NCI-H2029 treated with DMSO at 0.1 percent for 48 hours (cell line): ENCODE measurements at regions not wholly inside any gene's neighbourhood (a gene's known extent, or its start where the extent isn't known, plus 50 kb on each side); places are given as distances from the start of the nearest gene placed in this dataset.
"Not testable (repeated sequence)": the region's sequence is repeated elsewhere in the genome, so short reads cannot be mapped to it uniquely, and the experiment has no call there.

Experiments used
- DNase-seq: peaks from one replicate; lab custom pipeline; 2025; lab: John Stamatoyannopoulos, UW

DNA sequence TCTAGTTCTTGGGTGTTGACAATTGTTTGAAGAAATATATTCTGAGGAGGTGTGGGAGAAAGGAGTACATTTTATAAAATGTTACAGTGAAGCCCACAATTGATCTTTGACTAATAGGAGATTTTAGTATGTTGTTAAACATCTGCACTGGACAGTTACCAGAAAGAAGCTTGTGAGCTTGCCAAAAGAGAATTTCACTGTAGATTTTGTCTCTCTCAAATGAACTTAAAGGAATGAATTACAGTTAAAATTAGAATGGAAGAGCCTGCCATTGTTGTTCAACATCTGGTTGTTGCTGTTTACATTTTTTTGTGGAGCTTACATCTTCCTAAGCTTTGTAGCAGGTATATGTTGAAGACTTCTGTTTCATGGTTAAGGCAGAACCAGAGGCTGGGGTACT lies 620.5 kb upstream of the CCDC179 start:
- no peak for DNase-seq

DNA sequence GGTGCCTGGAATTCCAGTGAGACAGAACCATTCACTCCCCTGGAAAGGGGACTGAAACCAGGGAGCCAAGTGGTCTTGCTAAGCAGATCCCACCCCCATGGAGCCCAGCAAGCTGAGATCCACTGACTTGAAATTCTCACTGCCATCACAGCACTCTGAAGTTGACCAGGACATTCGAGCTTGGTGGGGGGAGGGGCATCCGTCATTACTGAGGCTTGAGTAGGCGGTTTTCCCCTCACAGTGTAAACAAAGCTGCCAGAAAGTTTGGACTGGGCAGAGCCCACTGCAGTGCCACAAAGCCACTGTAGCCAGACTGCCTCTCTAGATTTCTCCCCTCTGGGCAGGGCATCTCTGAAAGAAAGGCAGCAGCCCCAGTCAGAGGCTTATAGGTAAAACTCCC lies 623.9 kb upstream of the CCDC179 start:
- DNase-seq = not testable (repeated sequence)

DNA sequence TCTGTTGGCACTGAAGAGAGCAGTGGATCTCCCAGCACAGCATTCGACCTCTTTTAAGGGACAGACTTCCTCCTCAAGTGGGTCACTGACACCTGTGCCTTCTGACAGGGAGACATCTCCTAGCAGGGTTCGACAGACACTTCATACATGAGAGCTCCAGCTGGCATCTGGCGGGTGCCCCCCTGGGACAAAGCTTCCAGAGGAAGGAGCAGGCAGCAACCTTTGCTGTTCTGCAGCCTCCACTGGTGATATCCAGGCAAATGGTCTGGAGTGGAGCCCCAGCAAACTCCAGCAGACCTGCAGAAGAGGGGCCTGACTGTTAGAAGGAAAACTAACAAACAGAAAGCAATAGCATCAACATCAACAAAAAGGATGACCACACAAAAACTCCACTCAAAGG lies 624.3 kb upstream of the CCDC179 start:
- DNase-seq = not testable (repeated sequence)

DNA sequence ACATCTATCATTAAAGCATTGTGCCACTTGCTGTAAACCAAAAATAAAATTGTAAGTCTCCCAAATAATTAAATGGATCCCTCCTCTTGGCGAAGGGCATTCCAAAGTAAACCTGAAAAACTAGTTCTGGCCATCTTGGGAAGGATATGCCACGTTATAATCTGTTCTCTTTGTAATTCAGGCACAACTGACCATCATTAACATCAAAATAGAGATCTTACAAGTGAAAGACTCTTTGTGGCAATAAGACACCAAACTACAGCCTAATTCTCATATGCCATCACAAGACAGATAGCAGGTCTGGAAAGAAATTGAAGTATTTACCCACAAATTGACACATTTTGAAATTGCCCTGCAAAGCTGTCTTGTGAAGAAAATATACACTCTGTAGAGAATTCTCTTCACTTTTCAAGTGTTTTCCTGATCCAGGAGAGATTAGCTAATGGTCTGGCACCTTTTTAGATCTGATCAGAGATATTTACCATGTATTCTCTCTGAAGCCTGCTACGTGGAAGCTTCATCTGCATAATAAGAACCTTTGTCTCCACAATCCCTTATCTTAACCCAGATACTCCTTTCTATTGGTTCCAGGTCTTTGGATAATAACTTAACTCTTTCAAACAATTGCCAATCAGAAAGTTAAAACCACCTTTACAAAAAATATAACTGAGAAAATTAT lies 630.4 kb upstream of the CCDC179 start:
- no peak for DNase-seq

DNA sequence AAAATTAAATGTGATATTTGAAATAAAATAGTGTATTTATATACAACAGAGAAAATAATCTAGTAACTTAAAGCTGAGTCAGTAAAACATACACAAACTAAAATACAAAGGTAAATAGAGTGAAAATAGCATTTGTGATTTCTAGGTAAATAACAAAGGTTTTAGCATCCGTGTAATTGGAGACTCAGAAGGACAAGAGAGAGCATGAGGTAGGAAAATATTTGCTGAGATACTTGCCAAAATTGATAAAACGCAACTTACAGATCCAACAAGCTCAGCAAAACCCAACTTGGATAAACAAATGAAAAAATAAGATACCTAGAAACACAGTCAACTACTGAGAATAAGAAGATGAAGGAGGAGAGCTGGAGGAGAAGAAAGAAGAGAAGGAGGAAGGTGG lies 634.7 kb upstream of the CCDC179 start:
- no peak for DNase-seq

DNA sequence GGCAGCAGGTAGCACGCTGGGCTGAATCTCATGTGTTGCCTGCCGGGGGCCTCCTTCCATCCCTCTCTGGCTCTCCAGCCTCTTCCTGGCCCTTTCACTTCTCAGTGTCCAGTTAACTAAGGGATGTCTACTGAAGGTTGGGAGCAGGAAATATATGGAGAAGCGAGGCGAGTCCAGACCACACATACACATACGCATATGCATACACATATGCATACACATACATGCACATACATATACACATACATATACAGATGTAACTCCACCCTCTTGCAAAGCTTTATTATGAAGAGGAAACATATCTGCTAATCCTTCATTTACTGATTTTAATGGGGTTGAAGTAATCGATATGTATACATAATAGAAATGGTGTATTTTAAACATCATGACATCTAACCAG lies 636.1 kb upstream of the CCDC179 start:
- no peak for DNase-seq

DNA sequence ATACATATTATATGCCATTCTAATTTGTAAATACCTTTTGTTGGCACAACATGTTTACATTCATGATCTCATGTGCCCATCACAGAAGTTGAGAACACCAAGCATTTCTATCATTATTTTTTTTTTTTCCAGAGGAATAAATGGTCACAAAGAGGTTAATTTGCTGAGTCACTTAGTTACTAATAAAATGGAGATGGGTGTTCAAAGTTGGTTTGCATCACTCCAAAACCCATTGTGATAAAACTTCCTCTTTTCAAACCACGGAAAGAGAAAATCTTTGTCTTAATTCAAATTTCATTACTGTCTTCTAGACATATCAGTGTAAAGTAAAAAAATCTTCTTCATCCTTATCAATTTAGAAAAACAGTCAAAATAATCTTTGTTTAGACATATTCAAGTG lies 636.8 kb upstream of the CCDC179 start:
- DNase-seq = no peak

DNA sequence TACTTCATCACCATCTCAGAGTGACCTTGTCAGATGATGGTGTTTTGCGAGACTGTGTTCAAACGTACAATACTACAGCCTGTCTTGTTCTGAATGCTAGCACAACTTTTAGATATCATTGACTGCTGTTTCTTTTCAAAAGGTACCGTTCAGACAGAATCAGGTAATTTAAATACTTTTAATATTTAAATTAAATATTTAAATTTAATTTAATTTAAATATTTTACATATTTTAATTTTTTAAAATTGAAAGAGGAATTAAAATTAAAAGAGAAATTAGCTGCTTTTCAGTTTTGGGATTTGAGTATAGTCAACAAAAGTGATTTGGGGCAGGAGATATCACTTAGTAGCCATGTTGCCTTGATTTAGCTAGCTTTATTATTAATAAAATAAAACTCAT lies 642.1 kb upstream of the CCDC179 start:
- no peak for DNase-seq

DNA sequence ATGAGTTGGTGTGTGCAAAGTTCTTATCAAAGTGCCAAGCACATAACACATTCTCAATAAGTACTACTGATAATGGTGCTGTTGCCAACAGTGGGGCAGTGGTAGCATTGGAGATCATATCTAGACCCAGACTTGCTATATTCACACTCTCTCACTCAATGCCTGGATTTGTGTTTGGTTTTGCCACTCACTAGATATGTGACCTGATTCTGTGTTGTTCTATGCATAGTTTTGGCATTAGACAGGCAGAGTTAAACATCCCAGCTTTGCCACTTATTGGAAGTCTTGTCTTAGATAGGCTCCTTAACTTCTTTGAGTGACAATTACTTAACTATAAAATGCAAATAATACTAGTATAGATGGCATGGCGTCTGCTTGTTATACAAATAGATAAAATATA lies 642.6 kb upstream of the CCDC179 start:
- no peak for DNase-seq

DNA sequence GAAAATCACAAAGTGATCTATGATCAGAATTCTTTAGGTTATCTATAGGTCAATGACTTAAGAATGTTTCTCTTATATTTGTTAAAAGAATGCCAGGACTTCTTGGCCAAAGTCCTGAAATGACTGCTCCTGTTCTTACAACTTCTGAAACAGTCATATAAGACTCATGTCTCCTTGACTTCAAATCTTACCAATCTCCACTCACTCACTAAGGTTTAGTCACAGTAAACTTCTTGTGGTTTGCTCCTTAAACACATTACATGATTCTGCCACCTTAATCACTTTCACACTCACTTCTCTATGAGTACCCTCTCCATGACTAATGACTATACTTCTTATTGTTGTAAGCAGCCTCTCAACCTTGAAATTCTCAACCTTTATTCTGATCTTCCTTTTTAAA lies 648.7 kb upstream of the CCDC179 start:
- DNase-seq = no peak

DNA sequence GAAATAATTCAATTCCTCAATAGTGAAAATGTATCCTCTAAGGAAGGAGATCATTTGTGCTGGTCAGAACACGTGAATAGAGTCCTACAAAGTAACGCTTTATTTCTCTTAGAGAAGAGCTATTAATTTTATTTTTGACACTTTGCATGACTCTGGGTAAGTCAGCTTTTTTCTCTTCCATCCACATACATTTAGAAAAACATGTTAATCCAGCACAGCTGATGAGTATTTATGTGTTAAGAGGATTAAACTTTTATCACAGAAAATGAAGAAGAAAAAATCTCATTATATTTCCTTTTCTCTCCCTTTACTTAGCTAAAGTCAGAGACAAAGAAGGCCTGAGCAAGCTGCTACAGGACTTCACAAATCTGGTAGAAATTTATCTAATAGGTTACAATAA lies 649.5 kb upstream of the CCDC179 start:
- DNase-seq = no peak

DNA sequence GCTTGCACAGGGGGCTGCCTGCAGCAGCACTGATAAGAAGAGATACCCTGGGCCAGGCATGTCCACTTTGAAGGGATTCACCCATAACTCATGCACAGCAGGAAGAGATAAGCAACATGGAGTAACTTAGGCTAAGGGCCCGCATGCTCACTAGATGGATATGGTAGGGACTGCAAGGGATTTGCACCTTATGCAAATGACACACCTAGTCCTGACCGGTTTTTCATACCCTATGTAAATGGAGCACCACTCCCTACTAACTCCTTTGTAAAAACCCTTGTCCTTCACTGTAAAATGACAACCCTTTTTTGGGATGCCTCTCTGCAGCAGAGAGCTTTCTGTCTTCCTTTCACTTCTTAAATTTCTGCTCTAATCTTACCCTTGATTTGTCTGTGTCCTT lies 658.9 kb upstream of the CCDC179 start:
- no peak for DNase-seq

DNA sequence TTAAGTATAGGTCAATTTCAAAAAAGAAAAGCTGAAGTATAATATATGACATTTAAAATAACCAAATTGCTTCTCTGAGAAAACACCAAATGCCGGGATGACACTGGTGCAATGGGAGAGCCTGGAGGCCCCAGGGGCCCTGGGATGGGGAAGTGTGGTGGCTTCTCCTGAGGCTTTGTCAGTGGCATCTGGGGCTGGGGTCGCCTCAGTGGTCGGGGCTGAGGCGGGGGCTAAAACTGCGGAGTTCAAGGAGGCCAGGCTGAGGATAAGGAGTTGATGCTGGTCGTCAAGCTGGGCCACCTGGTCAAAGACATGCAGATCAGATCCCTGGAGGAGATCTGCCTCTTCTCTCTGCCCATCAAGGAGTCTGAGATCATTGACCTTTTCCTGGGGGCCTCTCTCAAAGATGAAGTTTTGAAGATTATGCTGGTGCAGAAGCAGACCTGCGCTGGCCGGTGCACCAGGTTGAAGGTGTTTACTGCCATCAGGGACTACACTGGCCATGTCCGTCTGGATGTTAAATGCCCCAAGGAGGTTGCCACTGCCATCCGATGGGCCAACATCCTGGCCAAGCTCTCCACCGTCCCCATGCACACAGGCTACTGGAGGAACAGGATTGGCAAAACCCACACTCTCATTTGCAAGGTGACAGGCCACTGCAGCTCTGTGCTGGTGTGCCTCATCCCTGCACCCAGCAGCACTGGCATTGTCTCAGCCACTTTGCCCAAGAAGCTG lies 660.1 kb upstream of the CCDC179 start:
- no peak for DNase-seq

DNA sequence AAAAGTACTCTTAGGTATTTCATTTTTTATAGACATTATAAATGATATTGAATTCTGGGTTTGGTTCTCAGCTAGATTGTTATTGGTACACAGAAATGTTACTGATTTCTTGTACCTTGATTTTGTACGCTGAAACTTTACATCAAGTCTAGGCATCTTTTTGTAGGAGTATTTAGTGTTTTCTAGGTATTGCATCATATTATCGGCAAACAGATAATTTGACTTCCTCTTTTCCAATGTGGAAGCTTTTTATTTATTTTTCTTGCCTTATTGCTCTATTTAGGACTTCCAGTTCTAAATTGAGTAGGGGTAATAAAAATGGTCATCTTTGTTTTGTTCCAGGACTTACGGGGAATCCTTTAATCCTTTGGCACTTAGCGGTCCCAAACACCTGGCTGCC lies 676.6 kb upstream of the CCDC179 start:
- no peak for DNase-seq

DNA sequence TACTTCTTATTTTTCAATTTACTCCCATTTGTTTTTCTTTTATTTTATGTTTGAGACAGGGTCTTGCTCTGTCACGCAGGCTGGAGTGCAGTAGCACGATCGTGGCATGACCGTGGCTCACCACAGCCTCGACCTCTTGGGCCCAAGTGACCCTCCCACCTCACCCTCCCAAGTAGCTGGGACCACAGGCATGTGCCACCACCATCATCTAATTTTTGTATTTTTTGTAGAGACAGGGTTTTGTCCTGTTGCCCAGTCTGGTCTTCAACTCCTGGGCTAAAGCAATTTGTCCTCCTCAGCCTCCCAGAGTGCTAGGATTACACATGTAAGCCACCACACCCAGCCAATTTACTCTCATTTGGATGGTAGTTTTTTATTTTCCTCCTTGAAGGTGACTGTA lies 679.3 kb upstream of the CCDC179 start:
- no peak for DNase-seq

DNA sequence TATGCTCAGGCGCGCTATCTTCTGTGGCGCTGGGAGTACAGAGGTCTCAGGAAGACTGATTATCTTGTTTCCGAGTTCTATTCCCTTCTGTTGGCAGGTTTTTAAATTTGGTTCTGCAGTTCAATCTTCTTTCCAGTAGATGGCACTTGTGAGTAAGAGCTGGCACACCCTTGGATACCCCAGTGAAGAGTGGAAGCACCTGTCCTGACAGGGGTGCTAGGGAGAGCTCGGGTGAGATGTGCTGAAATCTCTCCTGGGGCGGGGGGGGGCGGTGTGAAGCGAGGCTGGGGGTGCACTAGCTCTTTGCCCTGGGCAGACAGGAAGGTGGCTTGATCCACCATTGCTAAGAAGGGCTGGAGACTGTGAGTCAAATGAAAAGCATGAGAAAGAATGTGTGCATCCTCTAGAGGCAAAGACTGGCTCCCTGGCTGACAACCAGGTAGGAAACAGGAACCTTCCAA lies 679.9 kb upstream of the CCDC179 start:
- peak; percentile 23 for DNase-seq

DNA sequence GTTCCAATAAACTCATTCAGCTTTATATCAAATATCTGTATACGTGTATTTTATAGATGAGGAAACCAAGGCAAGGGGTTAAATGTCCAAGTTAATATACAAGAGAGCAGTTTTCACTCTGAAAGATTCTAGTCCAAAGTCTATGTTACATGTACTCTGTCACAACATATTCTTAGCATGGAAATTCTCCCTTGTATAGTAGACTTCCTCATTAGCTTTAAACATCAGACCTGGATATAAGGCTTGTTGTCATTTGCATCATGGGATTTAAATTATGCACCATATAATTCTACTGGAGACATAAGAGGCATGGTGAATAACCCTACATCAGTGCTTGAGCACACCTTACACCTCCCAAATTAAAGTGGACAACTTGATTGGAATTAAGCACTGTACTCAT lies 681.9 kb upstream of the CCDC179 start:
- no peak for DNase-seq

DNA sequence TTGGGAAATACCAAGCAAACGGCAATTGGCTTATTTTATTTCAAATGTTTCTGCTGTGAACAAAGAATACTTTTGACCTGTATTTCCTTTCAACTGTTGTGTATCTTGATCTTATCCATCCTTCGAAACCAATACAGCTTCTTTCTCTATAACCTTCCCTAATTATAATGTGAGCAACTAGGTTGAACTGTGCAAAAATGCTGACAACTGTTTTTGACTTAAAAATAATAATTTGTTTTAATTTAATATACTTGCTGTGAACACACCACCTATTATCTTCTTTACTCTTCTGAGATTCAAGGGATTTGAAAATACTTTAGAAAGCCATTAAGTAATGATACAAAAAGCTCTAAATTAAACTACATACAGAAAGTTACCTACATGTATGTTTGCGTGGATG lies 682.5 kb upstream of the CCDC179 start:
- no peak for DNase-seq

DNA sequence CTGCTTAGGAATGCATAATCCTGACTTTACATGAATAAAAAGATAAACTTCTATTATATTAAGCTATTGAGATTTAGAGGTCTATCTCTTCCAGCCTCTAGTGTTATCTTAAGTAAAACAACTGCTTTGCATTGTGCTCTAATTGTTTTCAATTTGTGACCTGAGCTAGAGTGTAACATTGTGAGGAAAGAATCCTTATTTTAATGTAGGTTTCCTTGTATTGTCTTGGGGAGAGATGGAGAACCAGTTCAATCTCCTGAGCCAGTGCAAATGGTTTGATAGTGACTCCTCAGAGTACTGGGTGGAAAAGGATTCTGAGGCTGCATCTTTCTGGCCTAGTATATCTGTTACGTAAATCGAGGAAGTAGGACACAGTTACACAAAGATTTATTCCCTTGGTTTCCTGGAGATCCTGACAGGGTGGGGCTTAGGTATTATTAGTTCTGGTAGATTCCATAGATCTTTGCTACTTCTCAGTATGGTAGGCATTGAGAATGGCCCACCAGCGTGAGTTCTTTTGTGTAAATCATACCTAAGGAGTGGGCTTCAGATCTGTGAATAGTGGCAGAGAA lies 683.5 kb upstream of the CCDC179 start:
- DNase-seq = no peak

DNA sequence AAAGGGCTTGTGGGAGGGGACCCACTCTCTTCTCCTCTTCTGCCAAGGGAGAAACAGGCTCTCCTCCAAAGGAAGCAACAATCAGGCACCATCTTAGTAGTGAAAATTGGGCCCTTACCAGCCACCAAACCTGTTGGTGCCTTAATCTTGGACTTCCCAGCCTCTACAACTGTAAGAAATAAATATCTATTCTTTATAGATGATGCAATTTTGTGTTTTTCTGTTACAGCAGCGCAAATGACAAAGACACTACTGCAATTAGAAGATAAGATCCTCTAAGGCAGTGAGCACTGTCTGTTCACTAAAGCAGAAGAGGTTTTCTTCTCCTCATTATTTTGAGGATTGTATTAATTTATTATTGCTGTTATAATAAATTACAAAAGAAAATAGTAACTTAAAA lies 691.4 kb upstream of the CCDC179 start:
- no peak for DNase-seq

DNA sequence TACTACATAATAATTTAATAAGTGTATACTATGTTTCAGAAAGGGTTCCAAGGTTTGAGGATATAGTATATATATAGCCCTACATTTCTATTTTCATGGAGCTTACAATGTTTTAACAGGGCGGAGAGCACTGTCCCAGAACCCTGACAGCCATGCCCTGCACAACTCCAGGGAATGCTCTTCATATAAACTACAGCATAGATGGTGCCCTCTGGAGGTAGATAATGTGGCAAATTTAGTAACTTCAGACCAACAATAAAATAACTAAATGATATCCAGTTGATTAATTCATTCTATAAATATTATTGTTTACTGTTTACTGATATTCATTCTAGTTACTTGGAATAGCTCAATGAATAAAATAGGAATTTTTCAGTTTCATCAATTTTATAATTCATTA lies 693.7 kb upstream of the CCDC179 start:
- no peak for DNase-seq

DNA sequence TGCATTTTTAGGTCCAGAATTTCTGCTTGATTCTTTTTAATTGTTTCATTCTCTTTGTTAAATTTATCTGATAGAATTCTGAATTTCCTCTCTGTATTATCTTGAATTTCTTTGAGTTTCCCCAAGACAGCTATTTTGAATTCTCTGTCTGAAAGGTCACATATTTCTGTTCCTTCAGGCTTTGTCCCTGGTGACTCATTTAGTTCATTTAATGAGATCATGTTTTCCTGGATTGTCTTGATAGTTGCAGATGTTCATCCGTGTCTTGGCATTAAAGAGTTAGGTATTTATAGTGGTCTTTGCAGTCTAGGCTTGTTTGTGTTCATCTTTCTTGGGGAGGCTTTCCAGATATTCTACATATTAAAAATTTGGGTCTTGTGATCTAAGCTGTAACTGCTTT lies 694.8 kb upstream of the CCDC179 start:
- DNase-seq = no peak

DNA sequence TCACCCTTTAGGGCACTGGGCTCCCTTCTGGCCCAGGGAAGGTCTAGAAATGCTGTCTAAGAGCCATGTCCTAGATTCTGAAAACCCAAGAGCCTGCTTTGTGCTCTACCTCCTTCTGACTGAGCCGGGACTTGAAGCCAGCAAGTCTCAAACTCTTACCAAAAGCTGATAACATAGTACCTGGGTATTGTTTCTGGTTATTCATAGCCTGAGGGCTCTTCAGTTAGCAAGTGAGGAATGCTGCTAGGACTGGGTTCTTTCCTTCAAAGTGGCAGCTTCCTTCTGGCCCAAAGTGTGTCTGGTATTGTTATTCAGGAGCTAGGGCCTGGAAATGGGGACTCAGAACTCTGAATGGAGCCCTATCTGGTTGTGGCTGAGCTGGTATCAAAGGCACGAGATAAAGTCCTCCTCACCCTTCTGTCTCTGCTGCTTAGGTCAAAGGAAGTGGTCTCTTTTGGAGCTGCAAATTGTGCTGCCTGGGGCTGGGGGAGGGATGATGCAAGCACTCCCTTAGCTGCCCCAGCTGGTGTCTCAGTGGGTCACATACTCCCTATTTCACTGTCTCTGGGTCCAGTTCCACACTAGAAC lies 696.0 kb upstream of the CCDC179 start:
- DNase-seq = no peak
